K562 (cell line): ENCODE measurements at regions not wholly inside any gene's neighbourhood (a gene's known extent, or its start where the extent isn't known, plus 50 kb on each side); places are given as distances from the start of the nearest gene placed in this dataset.

ENCODE experiments used
- ATAC-seq: fragments of 200-7000 bp; cut with Tn5 transposase; 3 replicates; pipeline ENCODE4 v1.9.1; 2020; ENCODE audit warnings: moderate library complexity
- BruUV-seq: library from RNA; stranded (reverse); fragments of 400-500 nt; replicated peaks from 2 replicates; lab custom pipeline; 2021; lab: Mats Ljungman, UMichigan
- CTCF ChIA-PET: fragments of 300-600 bp; formaldehyde crosslinking; extraction: SDS; loops from one replicate; lab custom pipeline; 2021; ENCODE audit warnings: low intra/inter-chr PET ratio; lab: Yijun Ruan, JAX
- POLR2A ChIA-PET: fragments of 300-600, 350-650 bp; sonication (Branson Sonifier 250); formaldehyde crosslinking; extraction: SDS; loops from one replicate; lab custom pipeline; 2021; ENCODE audit warnings: antibody characterized with exemption, inconsistent platforms; lab: Yijun Ruan, JAX
- DNase-seq, 4 experiments: peaks; one replicate each; pipeline versions ENCODE4 v3.0.0 to v3.0.0-alpha.2; 2011 to 2018; ENCODE audit warnings: low spot score in 3 of 4, mixed read lengths in 3 of 4; ENCODE audit errors: extremely low read depth in 1 of 4
- FAIRE-seq: peaks from 2 replicates; lab custom pipeline; 2011; peaks lifted over from hg19 to GRCh38; lab: Jason Lieb, UNC
- H2AFZ ChIP-seq: 2 replicates; pipeline ENCODE4 v1.6.0; 2011; ENCODE audit warnings: low read depth, low read length, control low read depth, inconsistent platforms
- H3K27ac ChIP-seq: fragments of 200-600 bp; 3 replicates; pipeline ENCODE4 v1.8.0; 2011; ENCODE audit warnings: low read depth, mild to moderate bottlenecking, control low read depth, inconsistent platforms, low read length, moderate library complexity, mixed read lengths; ENCODE audit errors: extremely low read depth
- H3K27me3 ChIP-seq, 2 experiments: fragments of 300-600 bp in 1 of 2; 2 replicates in 1 of 2; 3 replicates in 1 of 2; pipeline versions ENCODE4 v1.6.0 to v1.8.0; 2011; ENCODE audit warnings: inconsistent platforms in 2 of 2, low read length in 2 of 2, mild to moderate bottlenecking in 1 of 2, mixed read lengths in 1 of 2, moderate library complexity in 1 of 2; ENCODE audit not compliant: control insufficient read depth in 2 of 2, insufficient read depth in 2 of 2
- H3K36me3 ChIP-seq: fragments of 300-600 bp; 3 replicates; pipeline ENCODE4 v1.8.0; 2011; ENCODE audit warnings: mild to moderate bottlenecking, low read length, inconsistent platforms; ENCODE audit not compliant: control insufficient read depth, insufficient read depth
- H3K4me1 ChIP-seq, 2 experiments: fragments of 200-600 bp in 1 of 2; replicated peaks in 1 of 2; 2 replicates in 1 of 2; 3 replicates in 1 of 2; pipeline versions ENCODE4 v1.5.1 to v1.8.0; 2011; ENCODE audit warnings: inconsistent platforms in 2 of 2, low read length in 2 of 2, mild to moderate bottlenecking in 1 of 2, mixed read lengths in 1 of 2, moderate library complexity in 1 of 2; ENCODE audit not compliant: control insufficient read depth in 2 of 2, insufficient read depth in 2 of 2
- H3K4me2 ChIP-seq: 2 replicates; pipeline ENCODE4 v1.6.1; 2011; ENCODE audit warnings: low read length, control low read depth, inconsistent platforms, mixed read lengths; ENCODE audit not compliant: insufficient read depth
- H3K4me3 ChIP-seq: fragments of 200-600 bp; sonication (generic), shearing (Covaris generic); 2 replicates; pipeline ENCODE4 v1.5.1; 2016; ENCODE audit warnings: control low read depth, inconsistent platforms
- H3K79me2 ChIP-seq: fragments of 200-600 bp; 3 replicates; pipeline ENCODE4 v1.8.0; 2011; ENCODE audit warnings: low read length, inconsistent platforms; ENCODE audit not compliant: control insufficient read depth, insufficient read depth
- H3K9ac ChIP-seq, 2 experiments: 2 replicates each; pipeline versions ENCODE4 v1.6.0 to v1.6.1; 2011; ENCODE audit warnings: low read depth in 2 of 2, low read length in 2 of 2, control low read depth in 1 of 2, inconsistent platforms in 1 of 2, mild to moderate bottlenecking in 1 of 2, mixed read lengths in 1 of 2; ENCODE audit not compliant: insufficient read depth in 1 of 2
- H3K9me1 ChIP-seq: one replicate; pipeline ENCODE4 v1.6.0; 2011; ENCODE audit warnings: inconsistent platforms, mild to moderate bottlenecking, low read length, moderate library complexity; ENCODE audit not compliant: control insufficient read depth, insufficient read depth
- H3K9me3 ChIP-seq: replicated peaks from 2 replicates; pipeline ENCODE4 v1.5.1; 2011; ENCODE audit warnings: low read depth, low read length, inconsistent platforms; ENCODE audit not compliant: control insufficient read depth, insufficient read depth
- H4K20me1 ChIP-seq: replicated peaks from 2 replicates; pipeline ENCODE4 v1.6.1; 2011; ENCODE audit warnings: low read length, inconsistent platforms, mixed read lengths; ENCODE audit not compliant: control insufficient read depth, insufficient read depth
- ARID3B ChIP-seq: fragments of 250-450 bp; sonication (Bioruptor Pico); IDR thresholded peaks from 2 replicates; pipeline ENCODE4 v1.4.0; 2020; ENCODE audit warnings: borderline replicate concordance
- BCL6 ChIP-seq: fragments of 250-450 bp; sonication (Bioruptor Pico); IDR thresholded peaks from 2 replicates; pipeline ENCODE4 v1.4.0; 2020
- BRD9 ChIP-seq: fragments of 450-650 bp; IDR thresholded peaks from 2 replicates; pipeline ENCODE4 v1.6.1; 2018; ENCODE audit warnings: low read depth; ENCODE audit not compliant: partially characterized antibody
- CCNT2 ChIP-seq: IDR thresholded peaks from 2 replicates; pipeline ENCODE4 v1.6.1; 2011; ENCODE audit warnings: borderline replicate concordance, low read depth, mild to moderate bottlenecking, moderate library complexity, mixed read lengths, low read length; ENCODE audit not compliant: insufficient read length; ENCODE audit errors: extremely low read depth
- EP400 ChIP-seq: fragments of 450-650 bp; IDR thresholded peaks from 2 replicates; pipeline ENCODE4 v1.6.1; 2017; ENCODE audit warnings: antibody characterized with exemption, mild to moderate bottlenecking, moderate library complexity
- GATA2 ChIP-seq: sonication (generic); formaldehyde crosslinking; IDR thresholded peaks from 2 replicates; pipeline ENCODE4 v1.4.0; 2020; ENCODE audit warnings: mild to moderate bottlenecking, missing genetic modification reagents
- HDAC3 ChIP-seq: fragments of 450-650 bp; IDR thresholded peaks from 2 replicates; pipeline ENCODE4 v1.6.1; 2018; ENCODE audit warnings: borderline replicate concordance, mild to moderate bottlenecking, moderate library complexity; ENCODE audit not compliant: partially characterized antibody
- IFI16 ChIP-seq: fragments of 250-450 bp; sonication (Bioruptor Pico); IDR thresholded peaks from 2 replicates; pipeline ENCODE4 v2.1.2; 2022; ENCODE audit warnings: mild to moderate bottlenecking, inconsistent platforms
- ILK ChIP-seq: fragments of 450-650 bp; IDR thresholded peaks from 2 replicates; pipeline ENCODE4 v1.6.1; 2016; ENCODE audit warnings: missing genetic modification characterization, low read depth, mild to moderate bottlenecking, missing compliant biosample characterization, moderate library complexity, borderline replicate concordance
- MIER1 ChIP-seq: fragments of 450-650 bp; IDR thresholded peaks from 2 replicates; pipeline ENCODE4 v1.6.1; 2016; ENCODE audit warnings: antibody characterized with exemption, mild to moderate bottlenecking, low read depth
- NFIC ChIP-seq: fragments of 450-650 bp; IDR thresholded peaks from 2 replicates; pipeline ENCODE4 v1.6.1; 2017; ENCODE audit warnings: mild to moderate bottlenecking, inconsistent platforms
- PCBP1 ChIP-seq: fragments of 200-400 bp; formaldehyde crosslinking; IDR thresholded peaks from 2 replicates; pipeline ENCODE4 v1.6.1; 2018; ENCODE audit warnings: mild to moderate bottlenecking, low read depth, low read length; ENCODE audit not compliant: poor library complexity, severe bottlenecking
- PCBP2 ChIP-seq: fragments of 200-400 bp; formaldehyde crosslinking; IDR thresholded peaks from 2 replicates; pipeline ENCODE4 v1.6.1; 2018; ENCODE audit warnings: low read length, low read depth, mild to moderate bottlenecking, moderate library complexity; ENCODE audit not compliant: poor library complexity, severe bottlenecking
- SIX5 ChIP-seq, 2 experiments: IDR thresholded peaks; 2 replicates each; pipeline ENCODE4 v1.6.1; 2011; ENCODE audit warnings: low read length in 2 of 2, borderline replicate concordance in 1 of 2, low read depth in 1 of 2, mild to moderate bottlenecking in 1 of 2, moderate library complexity in 1 of 2; ENCODE audit not compliant: insufficient read depth in 1 of 2
- SMARCB1 ChIP-seq: IDR thresholded peaks from 2 replicates; pipeline ENCODE4 v1.6.1; 2011; ENCODE audit warnings: improper control_type of control experiment, low read depth; ENCODE audit not compliant: insufficient read length
- ZKSCAN3 ChIP-seq: fragments of 250-450 bp; sonication (Bioruptor Pico); IDR thresholded peaks from 2 replicates; pipeline ENCODE4 v1.4.0; 2020
- ZNF197 ChIP-seq: fragments of 200-800 bp; sonication (Bioruptor generic); IDR thresholded peaks from 2 replicates; pipeline ENCODE4 v1.6.1; 2016; ENCODE audit warnings: low read depth, missing genetic modification characterization, missing compliant biosample characterization
- ZNF408 ChIP-seq: fragments of 250-450 bp; sonication (Bioruptor Pico); IDR thresholded peaks from 2 replicates; pipeline ENCODE4 v1.4.0; 2020; ENCODE audit warnings: low read depth, mild to moderate bottlenecking, moderate library complexity
- ZNF583 ChIP-seq: fragments of 250-450 bp; sonication (Bioruptor Pico); IDR thresholded peaks from 2 replicates; pipeline ENCODE4 v1.4.0; 2020
- ZNF740 ChIP-seq, 3 experiments: fragments of 200-800 bp in 1 of 3; sonication (Bioruptor generic) in 1 of 3; sonication (generic) in 1 of 3; formaldehyde crosslinking in 1 of 3; IDR thresholded peaks; 2 replicates each; pipeline versions ENCODE4 v1.6.1 to v1.8.0; 2016 to 2022; ENCODE audit warnings: mild to moderate bottlenecking in 2 of 3, missing compliant biosample characterization in 2 of 3, missing genetic modification characterization in 2 of 3, missing genetic modification reagents in 1 of 3
- ZNF79 ChIP-seq: fragments of 250-450 bp; sonication (Bioruptor Pico); IDR thresholded peaks from 2 replicates; pipeline ENCODE4 v1.4.0; 2020; ENCODE audit warnings: low read depth, mild to moderate bottlenecking, moderate library complexity
- WGBS: fragments of 100-300 bp; shearing (Covaris generic); methylation state at CpG from one replicate; pipeline ENCODE4 v1.1.6; 2016; ENCODE audit warnings: low coverage, mixed read lengths; ENCODE audit not compliant: insufficient coverage; ENCODE audit errors: missing lambda C conversion rate; 5-methylcytosine and 5-hydroxymethylcytosine counted together
- in situ Hi-C: fragments of 300-500 bp; cut with MboI; formaldehyde crosslinking; loops from 4 replicates; pipeline ENCODE4 v1.15.0; 2018; ENCODE audit warnings: inconsistent platforms, mixed read lengths
- intact Hi-C: fragments of 100-400 bp; cut with micrococcal nuclease; formaldehyde crosslinking; loops from 2 replicates; pipeline ENCODE4 v1.14.2; 2022

- TF ChIP-seq ZNF740 (CRISPR knock-in tag; IDR thresholded peaks at IDR 0.05) = no peak
- TF ChIP-seq ZNF740 (tag; IDR thresholded peaks at IDR 0.05) = no peak
- TF ChIP-seq ARID3B (CRISPR knock-in tag) = no peak
- TF ChIP-seq ZNF408 (CRISPR knock-in tag) = no peak
- no peak for TF ChIP-seq ZNF583 (CRISPR knock-in tag)
- TF ChIP-seq PCBP1 = no peak
- no peak for TF ChIP-seq BRD9
- TF ChIP-seq, all 486 proteins: peak for 0
Observed at GRCh38 chr11:127119356-127119755, 118.8 kb upstream of the KIRREL3 start (continued).

- BruUV-seq = no TSS peak
- DNase-seq (no peak), ATAC-seq (no peak), FAIRE-seq (no peak)
- H3K9me1 ChIP-seq = no peaks in the 10 kb centered on the region
- H2AFZ ChIP-seq = no peak overlapping the region
- H3K9ac ChIP-seq = no peak overlapping the region
- H3K4me1 ChIP-seq = no peaks in the 10 kb centered on the region
- in situ Hi-C loops = no loop called here
- WGBS = under 1% methylated on average over 9 of the region's 9 CpGs
- H3K79me2 ChIP-seq = no peaks in the 10 kb centered on the region
- H3K4me2 ChIP-seq = no peak overlapping the region
- no peaks in the 10 kb centered on the region for H3K9me3 ChIP-seq
- H3K4me3 ChIP-seq = no peak overlapping the region
- H4K20me1 ChIP-seq = no peaks in the 10 kb centered on the region
- H3K36me3 ChIP-seq = no peaks in the 10 kb centered on the region
- ChIA-PET POLR2A (no interaction called here), CTCF (no interaction called here)
- no peaks in the 10 kb centered on the region for H3K27me3 ChIP-seq
- no peak overlapping the region for H3K27ac ChIP-seq
- intact Hi-C loops = no loop called here
- no peak for TF ChIP-seq CCNT2
- TF ChIP-seq GATA2 (CRISPR knock-in tag) = no peak
- TF ChIP-seq PCBP2 = no peak
- no peak for TF ChIP-seq EP400
- TF ChIP-seq BCL6 (CRISPR knock-in tag) = no peak
- TF ChIP-seq NFIC = no peak
- no peak for TF ChIP-seq ILK (tag)
- TF ChIP-seq SMARCB1 = no peak
- no peak for TF ChIP-seq ZKSCAN3
- no peak for TF ChIP-seq ZNF197
- TF ChIP-seq ZNF79 = no peak
- no peak for TF ChIP-seq MIER1
- TF ChIP-seq IFI16 (CRISPR knock-in tag) = no peak
- no peak for TF ChIP-seq HDAC3
- no peak for TF ChIP-seq SIX5 (IDR thresholded peaks at IDR 0.05; ENCODE audit: borderline replicate concordance in 1 of 2, insufficient read depth in 1 of 2, low read depth in 1 of 2, low read length in 2 of 2)
Observed at GRCh38 chr11:127118811-127119210, 118.2 kb upstream of the KIRREL3 start.
